ENCODE measurements at regions not wholly inside any gene's neighbourhood (a gene's known extent, or its start where the extent isn't known, plus 50 kb on each side); places are given as distances from the start of the nearest gene placed in this dataset.

DNA sequence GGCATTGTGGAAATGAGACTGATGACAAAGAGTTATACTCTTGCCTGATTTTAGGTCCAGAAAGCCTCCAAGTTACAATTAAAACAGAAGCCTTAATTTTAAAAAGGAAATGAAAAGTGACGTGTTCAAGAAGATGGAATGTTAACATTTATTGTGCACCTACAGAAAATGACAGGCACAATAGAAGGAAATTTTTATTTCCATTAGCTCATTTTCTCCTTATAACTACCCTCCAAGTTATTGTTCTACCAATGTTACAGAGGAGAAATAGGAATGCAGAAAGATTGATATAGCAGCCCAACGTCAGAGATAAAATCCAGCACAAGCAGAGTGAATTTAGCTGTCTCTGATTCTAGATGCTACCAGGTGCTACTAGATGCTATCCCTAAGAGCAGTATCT lies 736.9 kb upstream of the KIRREL3 start:
- no peaks in the 10 kb centered on the region for H3K9me3 ChIP-seq (replicated peaks)
- H3K4me1 ChIP-seq: peaks cover 15% of the 10 kb centered on the region
- intact Hi-C loops (cut with micrococcal nuclease): no loop called here
- TF ChIP-seq, protein P1, sequence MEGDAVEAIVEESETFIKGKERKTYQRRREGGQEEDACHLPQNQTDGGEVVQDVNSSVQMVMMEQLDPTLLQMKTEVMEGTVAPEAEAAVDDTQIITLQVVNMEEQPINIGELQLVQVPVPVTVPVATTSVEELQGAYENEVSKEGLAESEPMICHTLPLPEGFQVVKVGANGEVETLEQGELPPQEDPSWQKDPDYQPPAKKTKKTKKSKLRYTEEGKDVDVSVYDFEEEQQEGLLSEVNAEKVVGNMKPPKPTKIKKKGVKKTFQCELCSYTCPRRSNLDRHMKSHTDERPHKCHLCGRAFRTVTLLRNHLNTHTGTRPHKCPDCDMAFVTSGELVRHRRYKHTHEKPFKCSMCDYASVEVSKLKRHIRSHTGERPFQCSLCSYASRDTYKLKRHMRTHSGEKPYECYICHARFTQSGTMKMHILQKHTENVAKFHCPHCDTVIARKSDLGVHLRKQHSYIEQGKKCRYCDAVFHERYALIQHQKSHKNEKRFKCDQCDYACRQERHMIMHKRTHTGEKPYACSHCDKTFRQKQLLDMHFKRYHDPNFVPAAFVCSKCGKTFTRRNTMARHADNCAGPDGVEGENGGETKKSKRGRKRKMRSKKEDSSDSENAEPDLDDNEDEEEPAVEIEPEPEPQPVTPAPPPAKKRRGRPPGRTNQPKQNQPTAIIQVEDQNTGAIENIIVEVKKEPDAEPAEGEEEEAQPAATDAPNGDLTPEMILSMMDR (IDR thresholded peaks at IDR 0.05; ENCODE audit: borderline replicate concordance): no peak
- peak overlapping the region; percentile 6 for H3K27ac ChIP-seq (replicated peaks)
- no peaks in the 10 kb centered on the region for H3K27me3 ChIP-seq (ENCODE audit: low read depth)
- no peak overlapping the region for H3K4me3 ChIP-seq
- no peaks in the 10 kb centered on the region for H3K36me3 ChIP-seq
- no peak for DNase-seq

DNA sequence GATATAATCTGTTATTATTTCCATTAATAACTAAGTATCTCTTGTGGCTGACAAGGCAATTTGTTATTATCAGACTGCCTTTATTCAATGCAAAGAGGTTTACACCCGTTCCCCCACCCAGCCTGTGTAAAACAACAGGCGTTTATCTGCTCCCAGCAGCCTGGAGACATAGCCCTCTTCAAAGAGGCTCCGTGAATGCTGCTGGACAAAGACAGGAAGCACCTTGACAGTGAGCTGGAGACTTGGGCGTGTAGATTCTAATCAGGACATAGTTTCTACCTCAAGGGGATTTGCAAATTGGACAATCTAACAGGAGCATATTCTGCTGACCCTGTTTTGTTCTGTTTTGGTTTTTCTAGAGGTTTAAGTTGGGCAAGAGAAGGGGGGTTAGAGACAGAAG lies 733.0 kb upstream of the KIRREL3 start:
- H3K27ac ChIP-seq (replicated peaks): peak overlapping the region; percentile 72
- no peaks in the 10 kb centered on the region for H3K9me3 ChIP-seq (replicated peaks)
- no peaks in the 10 kb centered on the region for H3K36me3 ChIP-seq
- peak overlapping the region; percentile 29 for H3K4me3 ChIP-seq
- peaks cover 15% of the 10 kb centered on the region for H3K4me1 ChIP-seq
- TF ChIP-seq, protein P1 (IDR thresholded peaks at IDR 0.05; ENCODE audit: borderline replicate concordance): no peak
- peak; percentile 22 for DNase-seq
- intact Hi-C loops (cut with micrococcal nuclease): no loop called here
- no peaks in the 10 kb centered on the region for H3K27me3 ChIP-seq (ENCODE audit: low read depth)

DNA sequence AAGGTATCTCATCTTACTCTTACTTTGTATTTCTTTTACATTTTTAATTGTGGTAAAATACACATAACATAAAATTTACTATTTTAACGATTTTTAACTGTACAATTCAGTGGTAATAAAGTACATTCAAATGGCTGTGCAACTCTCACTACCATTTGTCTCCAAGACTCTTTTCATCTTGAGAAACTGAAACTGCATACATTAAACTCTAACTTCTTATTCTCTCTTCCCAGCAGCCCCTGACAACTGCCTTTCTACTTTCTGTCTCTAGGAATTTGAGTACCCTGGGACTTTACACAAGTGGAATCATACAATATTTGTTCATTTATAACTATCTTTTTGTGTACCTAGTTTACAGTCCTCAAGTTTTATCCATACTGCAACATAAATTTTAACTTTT lies 725.8 kb upstream of the KIRREL3 start:
- Histone ChIP-seq H3K4me3 (no peak overlapping the region), H3K36me3 (no peaks in the 10 kb centered on the region), H3K27ac (replicated peaks) (no peak overlapping the region), H3K4me1 (no peaks in the 10 kb centered on the region), H3K9me3 (replicated peaks) (no peaks in the 10 kb centered on the region), H3K27me3 (ENCODE audit: low read depth) (no peaks in the 10 kb centered on the region)
- intact Hi-C loops (cut with micrococcal nuclease): no loop called here
- no peak for DNase-seq
- TF ChIP-seq, protein P1 (IDR thresholded peaks at IDR 0.05; ENCODE audit: borderline replicate concordance): no peak

DNA sequence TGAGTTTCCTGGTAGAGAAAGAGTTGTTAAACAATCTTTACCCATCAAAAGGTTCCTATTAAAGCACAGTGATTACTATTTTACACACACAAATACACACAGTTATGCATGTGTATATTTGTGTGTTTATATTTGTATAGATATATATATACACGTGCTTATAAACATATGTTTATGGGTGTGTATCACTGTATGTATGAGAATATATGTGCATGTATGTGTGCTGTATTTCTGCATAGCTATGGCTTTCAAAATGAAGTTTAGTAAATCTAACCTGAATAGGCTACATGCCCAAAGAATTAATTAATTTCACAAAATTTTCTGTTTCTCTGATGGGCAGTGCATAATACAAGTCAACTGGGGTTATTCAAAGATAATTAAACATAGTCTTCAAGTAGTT lies 723.1 kb upstream of the KIRREL3 start:
- Histone ChIP-seq H3K9me3 (replicated peaks) (no peaks in the 10 kb centered on the region), H3K36me3 (no peaks in the 10 kb centered on the region), H3K4me3 (no peak overlapping the region), H3K27ac (replicated peaks) (no peak overlapping the region), H3K27me3 (ENCODE audit: low read depth) (no peaks in the 10 kb centered on the region), H3K4me1 (no peaks in the 10 kb centered on the region)
- DNase-seq: no peak
- TF ChIP-seq, protein P1 (IDR thresholded peaks at IDR 0.05; ENCODE audit: borderline replicate concordance): no peak
- intact Hi-C loops (cut with micrococcal nuclease): no loop called here

DNA sequence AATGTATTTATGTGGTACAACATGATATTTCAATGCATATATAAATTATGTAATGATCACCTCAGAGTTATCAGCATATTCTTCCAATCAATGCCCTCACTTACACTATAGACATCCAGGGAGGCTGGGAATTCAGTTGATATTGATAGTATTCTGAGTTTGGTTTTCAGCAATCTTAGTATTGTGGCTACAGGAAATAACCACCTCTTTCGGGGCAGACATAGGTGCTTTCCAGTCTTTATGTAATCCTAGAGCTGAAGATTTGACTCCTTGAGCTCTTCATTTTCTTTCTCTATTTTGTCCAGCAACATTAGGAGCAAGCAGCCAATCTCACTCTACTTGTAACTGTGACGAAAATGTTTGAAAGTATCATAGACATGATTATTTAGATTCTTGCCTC lies 712.7 kb upstream of the KIRREL3 start:
- TF ChIP-seq, protein P1 (IDR thresholded peaks at IDR 0.05; ENCODE audit: borderline replicate concordance): no peak
- Histone ChIP-seq H3K4me3 (no peak overlapping the region), H3K4me1 (no peaks in the 10 kb centered on the region), H3K9me3 (replicated peaks) (peaks cover 5% of the 10 kb centered on the region), H3K27me3 (ENCODE audit: low read depth) (no peaks in the 10 kb centered on the region), H3K27ac (replicated peaks) (no peak overlapping the region), H3K36me3 (no peaks in the 10 kb centered on the region)
- intact Hi-C loops (cut with micrococcal nuclease): no loop called here
- DNase-seq: no peak

DNA sequence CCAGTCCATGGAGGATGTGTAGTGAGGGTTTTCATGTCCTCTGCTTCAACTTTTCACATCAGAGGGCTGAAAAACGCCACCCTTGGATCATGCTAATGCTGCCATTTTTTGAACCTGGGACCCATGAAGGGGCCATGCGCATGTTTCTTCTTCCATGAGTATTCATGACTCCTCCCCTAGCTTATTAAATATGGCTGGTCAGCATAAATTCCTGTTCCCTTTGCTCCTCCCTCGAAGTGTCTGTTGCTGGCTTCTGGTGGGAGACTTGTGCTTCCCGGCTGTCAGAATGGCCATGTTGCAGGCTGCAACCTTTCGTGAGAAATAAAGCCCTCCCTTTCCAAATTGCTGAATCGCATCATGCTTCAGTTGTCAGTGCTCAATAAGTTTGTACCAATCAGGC lies 711.2 kb upstream of the KIRREL3 start:
- TF ChIP-seq, protein P1 (IDR thresholded peaks at IDR 0.05; ENCODE audit: borderline replicate concordance): no peak
- no peak overlapping the region for H3K4me3 ChIP-seq
- H3K9me3 ChIP-seq (replicated peaks): no peaks in the 10 kb centered on the region
- no peak overlapping the region for H3K27ac ChIP-seq (replicated peaks)
- H3K27me3 ChIP-seq (ENCODE audit: low read depth): no peaks in the 10 kb centered on the region
- no peak for DNase-seq
- H3K36me3 ChIP-seq: no peaks in the 10 kb centered on the region
- intact Hi-C loops (cut with micrococcal nuclease): no loop called here
- H3K4me1 ChIP-seq: no peaks in the 10 kb centered on the region

Data from left ventricle myocardium inferior (tissue), 1 donor.